H1 (cell line): ENCODE measurements at regions not wholly inside any gene's neighbourhood (a gene's known extent, or its start where the extent isn't known, plus 50 kb on each side); places are given as distances from the start of the nearest gene placed in this dataset.

ENCODE experiments used
- CTCF ChIA-PET: fragments of 300-600 bp; sonication (Branson Sonifier 250); formaldehyde crosslinking; loops from one replicate; lab custom pipeline; 2021; ENCODE audit not compliant: partially characterized antibody; lab: Charles Lee
- POLR2A ChIA-PET: fragments of 300-600 bp; sonication (Branson Sonifier 250); formaldehyde crosslinking; loops from one replicate; lab custom pipeline; 2021; ENCODE audit warnings: inconsistent platforms; ENCODE audit not compliant: partially characterized antibody; lab: Charles Lee
- DNase-seq, 2 experiments: peaks; one replicate each; pipeline versions ENCODE4 v3.0.0 to v3.0.0-alpha.2; 2010 to 2022; ENCODE audit warnings: low spot score in 2 of 2, low read depth in 1 of 2, mixed read lengths in 1 of 2
- FAIRE-seq: peaks from 2 replicates; lab custom pipeline; 2011; peaks lifted over from hg19 to GRCh38; lab: Jason Lieb, UNC
- H2AFZ ChIP-seq: 2 replicates; pipeline ENCODE4 v1.8.1; 2012; ENCODE audit warnings: low read length, inconsistent platforms
- H2AK5ac ChIP-seq: 2 replicates; pipeline ENCODE4 v1.6.1; 2013; ENCODE audit warnings: low read depth, low read length
- H2BK120ac ChIP-seq: replicated peaks from 2 replicates; pipeline ENCODE3; 2013; ENCODE audit warnings: low read depth, low read length, inconsistent platforms
- H2BK12ac ChIP-seq: 2 replicates; pipeline ENCODE4 v1.6.1; 2013; ENCODE audit warnings: low read depth, low read length
- H2BK15ac ChIP-seq: 2 replicates; pipeline ENCODE4 v1.6.1; 2013; ENCODE audit warnings: low read length
- H2BK20ac ChIP-seq: 2 replicates; pipeline ENCODE4 v1.6.1; 2013; ENCODE audit warnings: low read length
- H2BK5ac ChIP-seq: 2 replicates; pipeline ENCODE4 v1.6.1; 2013; ENCODE audit warnings: low read depth, low read length
- H3K14ac ChIP-seq: 2 replicates; pipeline ENCODE4 v1.6.1; 2013; ENCODE audit warnings: inconsistent platforms; ENCODE audit not compliant: insufficient read length
- H3K18ac ChIP-seq: 2 replicates; pipeline ENCODE4 v1.6.1; 2013; ENCODE audit warnings: low read length; ENCODE audit errors: extremely low read depth
- H3K23ac ChIP-seq: 2 replicates; pipeline ENCODE4 v1.6.1; 2013; ENCODE audit warnings: inconsistent platforms; ENCODE audit not compliant: insufficient read length
- H3K23me2 ChIP-seq: 2 replicates; pipeline ENCODE4 v1.6.1; 2013; ENCODE audit warnings: low read depth, low read length
- H3K27ac ChIP-seq: 2 replicates; pipeline ENCODE4 v1.6.1; 2011; ENCODE audit warnings: low read depth, low read length, inconsistent platforms
- H3K27me3 ChIP-seq, 4 experiments: replicated peaks in 1 of 4; 1 replicate in 1 of 4; 2 replicates in 3 of 4; pipeline versions ENCODE4 v1.6.1 to v1.8.1; 2011 to 2013; ENCODE audit warnings: low read length in 3 of 4, mild to moderate bottlenecking in 3 of 4, inconsistent platforms in 2 of 4, mixed read lengths in 2 of 4, moderate library complexity in 1 of 4; ENCODE audit not compliant: control insufficient read depth in 3 of 4, insufficient read depth in 3 of 4; ENCODE audit errors: extremely low read depth in 1 of 4
- H3K36me3 ChIP-seq, 4 experiments: 2 replicates each; pipeline versions ENCODE4 v1.6.1 to v1.8.1; 2011 to 2013; ENCODE audit warnings: mild to moderate bottlenecking in 4 of 4, low read length in 3 of 4, moderate library complexity in 2 of 4, control low read depth in 1 of 4, inconsistent platforms in 1 of 4; ENCODE audit not compliant: insufficient read depth in 4 of 4, control insufficient read depth in 2 of 4
- H3K4ac ChIP-seq: replicated peaks from 2 replicates; pipeline ENCODE3; 2013; ENCODE audit warnings: low read length, low read depth, mixed read lengths, inconsistent platforms; ENCODE audit not compliant: insufficient read length
- H3K4me1 ChIP-seq, 4 experiments: replicated peaks in 1 of 4; 1 replicate in 1 of 4; 2 replicates in 3 of 4; pipeline versions ENCODE4 v1.6.1 to v1.8.1; 2011 to 2013; ENCODE audit warnings: low read length in 3 of 4, inconsistent platforms in 2 of 4, mixed read lengths in 1 of 4; ENCODE audit not compliant: insufficient read depth in 4 of 4, control insufficient read depth in 3 of 4
- H3K4me2 ChIP-seq, 2 experiments: 2 replicates each; pipeline versions ENCODE4 v1.6.1 to v1.8.1; 2011 to 2013; ENCODE audit warnings: low read depth in 2 of 2, low read length in 2 of 2, control low read depth in 1 of 2, inconsistent platforms in 1 of 2, mild to moderate bottlenecking in 1 of 2; ENCODE audit not compliant: insufficient read depth in 1 of 2
- H3K4me3 ChIP-seq, 4 experiments: fragments of 200-600, 300-600 bp in 1 of 4; sonication (generic), shearing (Covaris generic), sonication (Bioruptor Twin) in 1 of 4; 2 replicates each; pipeline versions ENCODE4 v1.5.1 to v1.8.1; 2011 to 2016; ENCODE audit warnings: low read length in 4 of 4, low read depth in 3 of 4, control low read depth in 2 of 4, inconsistent platforms in 2 of 4, mild to moderate bottlenecking in 2 of 4, mixed read lengths in 1 of 4, moderate library complexity in 1 of 4; ENCODE audit not compliant: insufficient read depth in 2 of 4; ENCODE audit errors: extremely low read depth in 1 of 4
- H3K56ac ChIP-seq: replicated peaks from 2 replicates; pipeline ENCODE3; 2013; ENCODE audit warnings: low read depth, mild to moderate bottlenecking, mixed read lengths, low read length, inconsistent platforms; ENCODE audit not compliant: insufficient read length
- H3K79me1 ChIP-seq: 2 replicates; pipeline ENCODE4 v1.6.1; 2013; ENCODE audit warnings: low read depth, low read length, control low read depth
- H3K79me2 ChIP-seq, 2 experiments: 2 replicates each; pipeline versions ENCODE4 v1.6.1 to v1.8.1; 2012 to 2013; ENCODE audit warnings: low read length in 2 of 2, mild to moderate bottlenecking in 2 of 2, inconsistent platforms in 1 of 2; ENCODE audit not compliant: insufficient read depth in 2 of 2, control insufficient read depth in 1 of 2
- H3K9ac ChIP-seq, 4 experiments: replicated peaks in 1 of 4; 1 replicate in 1 of 4; 2 replicates in 3 of 4; pipeline versions ENCODE4 v1.6.1 to v1.8.1; 2011 to 2013; ENCODE audit warnings: low read depth in 3 of 4, low read length in 3 of 4, control low read depth in 2 of 4, mild to moderate bottlenecking in 2 of 4, moderate library complexity in 2 of 4, inconsistent platforms in 1 of 4; ENCODE audit errors: extremely low read depth in 1 of 4
- H3K9me3 ChIP-seq, 2 experiments: 2 replicates each; pipeline versions ENCODE4 v1.6.1 to v1.8.1; 2012 to 2013; ENCODE audit warnings: mild to moderate bottlenecking in 2 of 2, moderate library complexity in 2 of 2, control low read depth in 1 of 2, inconsistent platforms in 1 of 2, low read depth in 1 of 2, low read length in 1 of 2, mixed read lengths in 1 of 2; ENCODE audit not compliant: insufficient read depth in 2 of 2
- H4K20me1 ChIP-seq, 2 experiments: replicated peaks in 1 of 2; 2 replicates each; pipeline versions ENCODE3 to v1.8.1; 2011 to 2013; ENCODE audit warnings: inconsistent platforms in 2 of 2, low read length in 2 of 2, mild to moderate bottlenecking in 1 of 2; ENCODE audit not compliant: insufficient read depth in 2 of 2, control insufficient read depth in 1 of 2
- H4K5ac ChIP-seq: 2 replicates; pipeline ENCODE4 v1.6.1; 2013; ENCODE audit warnings: low read length, low read depth, mixed read lengths, inconsistent platforms; ENCODE audit not compliant: insufficient read length
- H4K8ac ChIP-seq: 2 replicates; pipeline ENCODE4 v1.8.0; 2013; ENCODE audit warnings: mild to moderate bottlenecking, moderate library complexity, low read length, inconsistent platforms; ENCODE audit not compliant: insufficient read depth; ENCODE audit errors: extremely low read depth
- H4K91ac ChIP-seq: replicated peaks from 2 replicates; pipeline ENCODE3; 2013; ENCODE audit warnings: low read length, mixed read lengths, inconsistent platforms; ENCODE audit not compliant: insufficient read length
- BACH1 ChIP-seq: IDR thresholded peaks from 2 replicates; pipeline ENCODE4 v1.6.1; 2012; ENCODE audit warnings: low read length, improper control_type of control experiment
- BCL11A ChIP-seq, 2 experiments: IDR thresholded peaks; one replicate each; pipeline ENCODE4 v1.6.1; 2011; ENCODE audit warnings: low read depth in 2 of 2, low read length in 2 of 2, mild to moderate bottlenecking in 2 of 2
- CREB1 ChIP-seq: IDR thresholded peaks from 2 replicates; pipeline ENCODE4 v1.6.1; 2012; ENCODE audit warnings: inconsistent platforms
- FOSL1 ChIP-seq: IDR thresholded peaks from 2 replicates; pipeline ENCODE4 v1.6.1; 2011; ENCODE audit warnings: mild to moderate bottlenecking, low read depth, low read length, moderate library complexity; ENCODE audit not compliant: insufficient read depth
- GTF2F1 ChIP-seq: IDR thresholded peaks from 2 replicates; pipeline ENCODE4 v1.6.1; 2012; ENCODE audit warnings: low read depth, low read length, improper control_type of control experiment, borderline replicate concordance
- HDAC2 ChIP-seq, 2 experiments: fragments of 300-600 bp in 1 of 2; sonication (generic) in 1 of 2; IDR thresholded peaks; 2 replicates each; pipeline ENCODE4 v1.6.1; 2011 to 2012; ENCODE audit warnings: low read depth in 2 of 2, low read length in 2 of 2, mild to moderate bottlenecking in 2 of 2, moderate library complexity in 2 of 2, borderline replicate concordance in 1 of 2, inconsistent platforms in 1 of 2
- KDM1A ChIP-seq: fragments of 200-600, 300-600 bp; sonication (generic); IDR thresholded peaks from 2 replicates; pipeline ENCODE4 v1.7.1; 2016; ENCODE audit warnings: mild to moderate bottlenecking, low read length, borderline replicate concordance
- NRF1 ChIP-seq: IDR thresholded peaks from 2 replicates; pipeline ENCODE4 v1.6.1; 2011; ENCODE audit warnings: mild to moderate bottlenecking, low read depth, low read length, improper control_type of control experiment
- POLR2AphosphoS5 ChIP-seq: IDR thresholded peaks from 2 replicates; pipeline ENCODE4 v1.6.1; 2011; ENCODE audit warnings: low read depth, low read length
- SP1 ChIP-seq: IDR thresholded peaks from 2 replicates; pipeline ENCODE4 v1.6.1; 2011; ENCODE audit warnings: low read depth, low read length
- SP2 ChIP-seq: IDR thresholded peaks from 2 replicates; pipeline ENCODE4 v1.6.1; 2012; ENCODE audit warnings: mild to moderate bottlenecking, low read length, inconsistent platforms
- SP4 ChIP-seq: IDR thresholded peaks from 2 replicates; pipeline ENCODE4 v1.6.1; 2012; ENCODE audit warnings: low read length, inconsistent platforms
- TAF1 ChIP-seq: IDR thresholded peaks from 2 replicates; pipeline ENCODE4 v1.6.1; 2011; ENCODE audit warnings: mild to moderate bottlenecking, low read depth, low read length
- YY1 ChIP-seq: IDR thresholded peaks from 2 replicates; pipeline ENCODE4 v1.6.1; 2011; ENCODE audit warnings: low read depth, mild to moderate bottlenecking, low read length
- WGBS, 2 experiments: shearing (Covaris generic) in 1 of 2; methylation state at CpG; one replicate each; pipeline versions ENCODE4 v1.1.6 to v1.1.7; 2013 to 2015; ENCODE audit warnings: low lambda C conversion rate in 2 of 2, mixed read lengths in 2 of 2, inconsistent platforms in 1 of 2, low coverage in 1 of 2, missing lambda C conversion rate in 1 of 2; ENCODE audit not compliant: insufficient replicate concordance in 2 of 2, insufficient coverage in 1 of 2, insufficient read length in 1 of 2; ENCODE audit errors: extremely low coverage in 1 of 2, missing lambda C conversion rate in 1 of 2; 5-methylcytosine and 5-hydroxymethylcytosine counted together

DNA sequence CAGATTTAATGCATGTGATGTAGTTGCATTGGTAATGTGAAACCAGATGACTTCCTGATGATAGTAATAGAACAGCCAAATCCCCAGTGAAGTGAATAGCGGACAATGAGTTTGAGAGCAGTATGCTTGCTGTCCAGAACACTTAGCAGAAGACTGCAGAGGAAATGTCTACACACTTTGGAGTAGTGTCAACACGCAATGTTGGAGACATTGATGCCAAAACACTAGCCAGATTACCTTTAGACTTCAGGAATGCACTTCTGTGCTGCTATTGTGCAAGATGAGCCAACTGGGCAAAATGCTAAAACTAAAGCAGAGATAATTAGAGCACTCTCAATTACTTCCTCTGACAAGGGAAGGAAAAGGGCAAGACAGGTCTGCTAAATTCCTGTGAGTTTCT, 176.7 kb downstream of the PRDM9 start:
- H3K9ac ChIP-seq: no peak overlapping the region
- no peak overlapping the region for H3K56ac ChIP-seq
- no peaks in the 10 kb centered on the region for H3K4me1 ChIP-seq
- H2BK120ac ChIP-seq: no peak overlapping the region
- no peak overlapping the region for H2BK12ac ChIP-seq
- no peak overlapping the region for H4K91ac ChIP-seq
- POLR2A ChIA-PET: no interaction called here
- WGBS, 2 experiments: 73% methylated on average over 2 of the region's 2 CpGs; no CpG with 5 or more reads in 1 of the 2 experiments
- CTCF ChIA-PET: no interaction called here
- H3K14ac ChIP-seq: no peak overlapping the region
- no peak overlapping the region for H3K18ac ChIP-seq
- no peak overlapping the region for H3K23ac ChIP-seq
- no peaks in the 10 kb centered on the region for H3K23me2 ChIP-seq
- DNase-seq (no peak), FAIRE-seq (no peak)
- no peaks in the 10 kb centered on the region for H3K79me2 ChIP-seq
- H3K4me2 ChIP-seq: no peak overlapping the region
- no peak overlapping the region for H4K8ac ChIP-seq
- no peaks in the 10 kb centered on the region for H3K36me3 ChIP-seq
- H3K4me3 ChIP-seq: no peak overlapping the region
- H3K9me3 ChIP-seq: no peaks in the 10 kb centered on the region
- H4K20me1 ChIP-seq: no peaks in the 10 kb centered on the region
- H3K27me3 ChIP-seq: no peaks in the 10 kb centered on the region
- H3K4ac ChIP-seq: no peak overlapping the region
- H2AK5ac ChIP-seq: no peak overlapping the region
- H3K79me1 ChIP-seq: no peaks in the 10 kb centered on the region
- H2BK5ac ChIP-seq: no peak overlapping the region
- H4K5ac ChIP-seq: no peak overlapping the region
- peak overlapping the region; percentile 50 for H2AFZ ChIP-seq
- no peak overlapping the region for H2BK20ac ChIP-seq
- no peak overlapping the region for H2BK15ac ChIP-seq
- no peak for TF ChIP-seq SP1
- TF ChIP-seq BACH1: no peak
- TF ChIP-seq GTF2F1: no peak
- no peak for TF ChIP-seq TAF1
- no peak for TF ChIP-seq HDAC2 (IDR thresholded peaks at IDR 0.05; ENCODE audit: borderline replicate concordance in 1 of 2, low read depth in 2 of 2, low read length in 2 of 2)
- no peak for TF ChIP-seq CREB1
- TF ChIP-seq KDM1A: no peak
- no peak for TF ChIP-seq YY1
- no peak for TF ChIP-seq POLR2AphosphoS5
- TF ChIP-seq SP4: no peak
- TF ChIP-seq SP2: no peak
- no peak for TF ChIP-seq BCL11A (IDR thresholded peaks at IDR 0.05; ENCODE audit: low read depth in 2 of 2, low read length in 2 of 2)
- no peak for TF ChIP-seq NRF1
- no peak for TF ChIP-seq FOSL1
- H3K27ac ChIP-seq: no peak overlapping the region
